ENCODE measurements at regions not wholly inside any gene's neighbourhood (a gene's known extent, or its start where the extent isn't known, plus 50 kb on each side); places are given as distances from the start of the nearest gene placed in this dataset.

- no TSS peak for BruUV-seq (replicated peaks)
Observed at GRCh38 chr15:45991863-45992262, 357.0 kb downstream of the SQOR start.

DNA sequence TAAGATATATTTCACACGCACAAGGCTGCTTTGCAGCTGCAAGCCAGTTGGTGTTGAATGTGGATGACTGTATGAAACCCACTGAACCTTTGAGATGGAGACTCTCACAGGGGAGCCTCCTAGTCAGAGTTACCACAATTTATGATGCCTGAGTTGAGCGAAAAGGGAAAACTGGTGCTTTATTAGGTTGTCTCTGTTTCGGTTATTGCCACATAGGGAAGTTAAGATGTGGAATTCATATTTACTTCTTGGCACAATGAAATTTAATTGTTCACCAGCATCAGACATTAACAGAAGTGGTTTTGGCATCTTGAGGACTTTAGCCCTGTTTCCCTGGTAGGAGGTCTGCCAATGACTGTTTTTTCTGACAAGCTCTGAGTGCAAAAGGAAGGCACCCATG, 358.2 kb downstream of the SQOR start:
- POLR2A ChIA-PET: interaction anchor here (0.6 kb wide), 1 partner anchor 1779 kb away, joined by 3 read pairs; no protein-coding TSS in a partner anchor
- H3K4me1 ChIP-seq (ENCODE audit: insufficient read depth, low read length, poor library complexity, severe bottlenecking): no peaks in the 10 kb centered on the region

More at GRCh38 chr15:45991863-45992262, 357.0 kb downstream of the SQOR start:
- no peaks in the 10 kb centered on the region for H3K9me2 ChIP-seq (ENCODE audit: insufficient read depth, low read length)
- ChIA-PET POLR2A (interaction anchor here (0.7 kb wide), 1 partner anchor 39 kb away, joined by 3 read pairs; no protein-coding TSS in a partner anchor), CTCF (ENCODE audit: unreplicated experiment) (no interaction called here)
- no peaks in the 10 kb centered on the region for H4K20me1 ChIP-seq (ENCODE audit: insufficient read depth, low read length)
- H2AFZ ChIP-seq (ENCODE audit: low read length): no peak overlapping the region
- no peak overlapping the region for H3K27ac ChIP-seq (ENCODE audit: low read depth, low read length, poor library complexity, severe bottlenecking)
- H3K4me2 ChIP-seq (ENCODE audit: low read length): no peak overlapping the region
- DNase-seq (ENCODE audit: low spot score): no peak
- H3K4me3 ChIP-seq (ENCODE audit: low read depth, low read length, poor library complexity, severe bottlenecking): no peak overlapping the region
- no peak for TF ChIP-seq CTCF (conservative IDR thresholded peaks at IDR 0.05; ENCODE audit: low read length)
- no peak for TF ChIP-seq EZH2phosphoT487 (IDR thresholded peaks at IDR 0.05; ENCODE audit: borderline replicate concordance, low read depth, low read length)
- H3K9me3 ChIP-seq (ENCODE audit: low read length): no peaks in the 10 kb centered on the region
- no peaks in the 10 kb centered on the region for H3K79me2 ChIP-seq (ENCODE audit: insufficient read depth, low read depth, low read length)
- no peaks in the 10 kb centered on the region for H3K36me3 ChIP-seq (ENCODE audit: insufficient read depth, low read length)
- no peaks in the 10 kb centered on the region for H3K4me1 ChIP-seq (ENCODE audit: insufficient read depth, low read length, poor library complexity, severe bottlenecking)
- intact Hi-C loops (cut with micrococcal nuclease; ENCODE audit: unreplicated experiment): no loop called here

More for the DNA sequence above, 358.2 kb downstream of the SQOR start:
- Histone ChIP-seq H3K36me3 (ENCODE audit: insufficient read depth, low read length) (no peaks in the 10 kb centered on the region), H3K9me2 (ENCODE audit: insufficient read depth, low read length) (no peaks in the 10 kb centered on the region), H3K4me2 (ENCODE audit: low read length) (no peak overlapping the region), H3K79me2 (ENCODE audit: insufficient read depth, low read depth, low read length) (no peaks in the 10 kb centered on the region), H3K27ac (ENCODE audit: low read depth, low read length, poor library complexity, severe bottlenecking) (no peak overlapping the region), H3K9me3 (ENCODE audit: low read length) (no peaks in the 10 kb centered on the region), H2AFZ (ENCODE audit: low read length) (no peak overlapping the region), H4K20me1 (ENCODE audit: insufficient read depth, low read length) (no peaks in the 10 kb centered on the region), H3K4me3 (ENCODE audit: low read depth, low read length, poor library complexity, severe bottlenecking) (no peak overlapping the region)
- intact Hi-C loops (cut with micrococcal nuclease; ENCODE audit: unreplicated experiment): no loop called here
- no TSS peak for BruUV-seq (replicated peaks)
- TF ChIP-seq CTCF (conservative IDR thresholded peaks at IDR 0.05; ENCODE audit: low read length) (no peak), EZH2phosphoT487 (IDR thresholded peaks at IDR 0.05; ENCODE audit: borderline replicate concordance, low read depth, low read length) (no peak)
- DNase-seq (ENCODE audit: low spot score): no peak
- CTCF ChIA-PET (ENCODE audit: unreplicated experiment): no interaction called here

All from OCI-LY7 (cell line).